Limb (tissue), 2 donors: ENCODE measurements at regions not wholly inside any gene's neighbourhood (a gene's known extent, or its start where the extent isn't known, plus 50 kb on each side); places are given as distances from the start of the nearest gene placed in this dataset.

Source experiments
- DNase-seq, 2 donors: peaks; one replicate each; pipeline ENCODE4 v3.0.0-alpha.2; 2016; ENCODE audit errors: extremely low spot score in 2 of 2

DNA sequence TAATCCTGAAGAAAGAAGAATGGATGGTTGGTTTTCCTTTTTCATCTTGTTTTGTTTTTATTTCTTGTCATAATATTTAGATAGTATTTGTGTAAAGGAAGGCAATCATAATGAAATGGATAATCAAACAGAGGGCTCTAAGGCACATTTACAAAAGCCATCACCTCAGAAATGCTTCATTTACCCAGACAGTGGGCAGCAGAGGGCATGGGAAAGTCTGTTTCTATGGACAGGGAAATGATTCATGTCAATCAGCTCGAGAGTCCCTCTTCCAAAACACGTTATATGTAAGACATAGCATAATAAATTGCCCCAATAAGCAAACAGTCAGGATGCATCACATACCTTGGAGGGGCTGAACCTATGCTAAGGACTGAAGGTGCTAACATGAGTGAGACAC, 426.1 kb downstream of the PLPP3 start:
- no peak for DNase-seq

DNA sequence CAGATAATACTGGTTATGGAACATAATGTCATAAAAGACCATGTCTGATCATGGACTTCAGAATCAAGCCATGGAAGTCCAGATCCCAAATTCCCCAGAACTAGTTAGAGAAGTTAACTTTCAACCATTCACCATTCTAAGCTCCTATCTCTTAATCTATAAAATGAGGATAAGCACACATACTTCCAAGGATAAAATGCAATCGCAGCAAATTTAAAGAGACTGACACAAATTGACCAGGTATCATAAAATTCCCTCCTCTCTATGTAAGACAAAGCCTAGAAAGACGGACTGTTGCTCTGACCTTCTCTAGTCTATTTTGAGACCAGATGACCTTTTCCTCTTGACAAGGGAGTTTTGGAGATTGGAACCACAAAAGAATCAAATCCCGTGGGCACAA, 426.7 kb downstream of the PLPP3 start:
- no peak for DNase-seq

DNA sequence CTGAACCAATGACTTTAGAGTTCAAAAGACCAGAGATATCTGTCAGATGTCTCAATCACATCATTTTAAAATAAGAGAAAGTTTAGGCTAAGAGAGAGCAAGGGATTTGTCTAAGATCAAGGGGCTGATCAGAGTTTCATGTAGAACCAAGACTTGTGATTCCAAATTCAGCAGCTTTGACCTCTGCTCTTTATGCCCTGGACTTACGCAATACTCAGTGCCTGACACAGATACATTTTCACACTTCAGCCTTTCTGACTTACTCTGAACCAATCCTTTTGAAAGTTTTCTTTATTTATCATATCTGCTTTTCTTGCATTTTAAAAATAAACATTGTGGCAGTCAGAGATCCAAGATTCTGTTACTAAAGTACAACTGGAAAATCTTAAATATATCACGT, 428.0 kb downstream of the PLPP3 start:
- no peak for DNase-seq

DNA sequence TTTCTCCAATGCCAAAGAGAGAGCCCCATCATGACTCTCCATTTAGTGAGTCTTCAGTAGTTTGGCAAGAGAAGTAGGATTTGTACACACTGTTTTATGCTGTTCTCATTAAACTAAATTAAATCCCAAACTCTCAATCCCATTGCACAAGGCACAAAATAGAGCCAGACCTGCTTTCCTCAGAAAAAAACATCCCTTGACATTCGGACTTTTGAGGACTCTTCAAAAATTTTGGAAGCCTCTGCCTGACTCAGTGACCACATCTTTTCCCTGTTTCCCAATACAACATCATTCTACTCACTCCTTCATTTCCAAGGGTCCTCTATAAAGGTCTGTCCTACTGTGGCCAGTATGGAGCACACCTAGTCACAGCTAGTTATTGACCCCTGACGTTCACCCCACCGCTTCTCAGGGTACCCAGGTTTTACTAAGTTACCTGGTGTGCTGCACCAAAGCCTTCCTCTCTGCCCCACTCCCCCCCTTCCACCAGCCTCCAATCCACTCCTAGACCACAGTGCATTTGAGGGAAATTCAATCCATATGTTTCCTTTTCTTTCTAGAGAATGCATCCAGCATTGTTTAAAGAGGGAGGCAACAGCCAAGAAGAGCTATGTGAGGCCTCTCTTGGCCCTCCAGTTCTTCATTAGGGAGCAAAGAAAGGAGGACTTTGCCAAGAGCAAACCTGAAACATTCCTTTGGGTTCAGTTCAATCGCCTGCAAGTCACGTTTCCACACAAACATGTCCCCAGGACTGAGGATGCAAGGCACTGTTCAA, 428.7 kb downstream of the PLPP3 start:
- no peak for DNase-seq

DNA sequence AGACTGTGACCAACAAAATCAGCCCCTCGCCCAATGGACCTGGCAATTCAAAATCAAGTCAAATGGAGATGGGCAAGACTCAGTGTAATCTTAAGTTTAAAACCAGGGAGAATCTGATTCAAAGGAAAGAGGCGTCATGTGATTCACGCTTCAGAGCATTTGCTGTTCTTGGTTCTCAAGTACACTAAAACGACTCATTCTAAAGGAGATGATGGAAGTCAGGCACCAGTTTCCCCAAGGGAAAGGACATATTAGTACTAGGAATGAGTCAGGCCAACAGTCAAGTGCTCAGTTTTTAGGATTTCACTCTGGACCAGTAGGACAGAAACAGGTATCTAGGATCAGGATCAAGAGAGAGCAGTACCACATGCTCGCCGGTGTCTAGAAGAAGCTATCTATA, 429.6 kb downstream of the PLPP3 start:
- no peak for DNase-seq

DNA sequence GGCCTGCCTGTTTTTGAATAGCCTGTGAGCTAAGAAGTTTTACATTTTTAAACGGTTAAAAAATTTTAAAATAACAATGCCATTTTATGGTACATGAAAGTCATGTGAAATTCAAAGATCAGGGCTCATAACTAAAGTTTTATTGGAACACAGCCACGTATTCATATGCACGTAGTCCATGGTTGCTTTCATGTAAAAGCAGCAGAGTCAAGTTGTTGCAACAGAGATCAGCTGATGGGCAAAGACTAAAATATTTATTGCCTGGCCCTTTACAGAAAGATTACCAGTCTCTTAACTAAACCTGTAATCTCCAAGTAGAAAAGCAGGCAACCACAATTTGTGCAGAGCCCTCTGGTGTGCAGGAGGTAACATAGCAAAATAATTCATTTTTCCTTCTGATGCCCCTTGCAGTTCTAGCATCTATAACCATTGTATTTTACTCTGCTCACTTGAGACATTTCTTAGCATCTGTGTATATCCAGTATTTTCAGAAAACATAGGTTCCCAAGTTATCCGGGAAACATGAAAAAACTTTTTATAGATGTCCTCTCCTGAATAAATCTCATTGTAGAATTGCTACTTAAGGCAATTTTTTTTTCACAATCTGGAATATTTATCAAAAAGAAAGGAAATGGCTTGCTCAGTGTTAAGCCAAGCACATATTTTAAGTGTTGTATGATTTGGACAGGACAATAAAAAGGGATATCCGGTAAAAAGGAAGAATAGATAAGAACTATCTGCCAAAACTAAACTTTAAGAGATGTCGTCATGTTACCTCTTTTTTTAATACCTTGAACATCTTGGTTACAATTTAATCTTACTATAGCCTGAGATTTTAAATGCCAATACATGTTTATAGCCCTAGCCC, 430.8 kb downstream of the PLPP3 start:
- no peak for DNase-seq

DNA sequence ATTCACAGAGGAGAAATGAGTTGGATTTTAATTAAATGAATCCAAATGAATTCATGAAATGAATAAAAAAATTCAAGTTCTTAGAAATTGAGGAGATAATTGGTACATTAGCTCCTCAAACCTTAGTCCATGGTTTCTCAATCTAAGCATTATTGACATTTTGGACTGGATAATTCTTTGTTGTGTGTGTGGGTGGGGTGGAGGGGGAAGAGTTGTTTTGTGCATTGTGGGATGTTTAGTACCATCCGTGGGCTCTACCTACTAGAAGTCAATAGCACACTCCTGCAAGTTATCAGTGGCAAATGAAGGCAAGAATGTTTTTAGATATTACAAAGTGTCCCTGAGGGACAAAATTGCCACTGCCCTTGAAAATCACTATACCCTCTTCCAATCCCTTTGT, 431.9 kb downstream of the PLPP3 start:
- no peak for DNase-seq

DNA sequence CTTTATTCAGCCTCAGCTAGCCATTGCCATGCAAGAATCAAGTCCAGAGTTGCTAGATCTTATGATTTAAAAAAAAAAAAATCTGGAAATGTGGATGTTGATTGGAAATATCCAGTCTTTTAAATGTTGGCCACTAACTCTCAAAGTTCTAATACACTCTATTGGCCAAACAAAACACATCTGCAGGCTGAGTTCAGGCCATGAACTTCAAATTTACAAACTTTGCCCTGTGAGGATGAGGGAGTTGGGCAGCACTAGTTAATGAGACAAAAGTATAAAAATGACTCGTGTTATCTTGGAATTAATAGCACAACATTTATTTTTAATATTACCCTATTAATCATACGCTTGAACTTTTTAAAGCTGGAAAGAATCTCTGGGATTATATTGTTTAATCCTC, 432.3 kb downstream of the PLPP3 start:
- DNase-seq: no peak

DNA sequence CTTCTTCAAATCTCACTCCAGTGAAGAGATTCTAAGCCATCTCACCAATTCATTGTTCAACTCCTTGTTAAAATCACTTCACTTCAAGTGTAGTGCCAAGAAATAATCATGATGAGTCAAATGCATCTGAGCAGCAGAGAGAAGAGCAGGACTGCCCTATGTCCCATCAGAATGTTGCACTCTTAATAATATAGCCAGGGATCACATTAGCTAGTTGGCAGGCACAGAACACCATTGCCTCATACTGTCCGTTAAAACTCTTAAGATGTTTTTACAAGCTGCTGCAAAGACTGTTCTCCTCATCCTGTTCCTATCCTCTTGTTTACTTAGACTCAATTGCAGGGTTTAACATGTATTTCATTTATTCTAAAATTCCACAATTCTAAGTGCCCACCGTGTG, 432.9 kb downstream of the PLPP3 start:
- DNase-seq: no peak

DNA sequence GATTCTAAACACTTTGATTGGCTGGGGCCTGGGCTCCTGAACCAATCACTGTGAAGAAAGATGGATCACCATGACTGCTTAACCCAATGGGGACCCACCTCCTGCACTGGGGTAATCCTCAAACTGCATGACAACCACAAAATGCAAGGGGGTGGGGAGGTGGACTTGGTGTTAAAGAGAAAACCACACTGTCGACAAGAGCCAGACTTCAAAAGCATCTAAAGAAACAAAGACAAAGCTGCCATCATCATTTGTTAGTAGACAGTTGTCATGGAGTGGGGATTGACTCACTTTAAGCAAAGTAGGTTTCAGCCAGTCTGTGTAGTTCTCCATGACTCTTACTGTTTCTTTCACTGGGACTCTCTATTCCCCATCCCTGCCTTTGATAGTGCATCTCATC, 433.8 kb downstream of the PLPP3 start:
- DNase-seq: no peak

DNA sequence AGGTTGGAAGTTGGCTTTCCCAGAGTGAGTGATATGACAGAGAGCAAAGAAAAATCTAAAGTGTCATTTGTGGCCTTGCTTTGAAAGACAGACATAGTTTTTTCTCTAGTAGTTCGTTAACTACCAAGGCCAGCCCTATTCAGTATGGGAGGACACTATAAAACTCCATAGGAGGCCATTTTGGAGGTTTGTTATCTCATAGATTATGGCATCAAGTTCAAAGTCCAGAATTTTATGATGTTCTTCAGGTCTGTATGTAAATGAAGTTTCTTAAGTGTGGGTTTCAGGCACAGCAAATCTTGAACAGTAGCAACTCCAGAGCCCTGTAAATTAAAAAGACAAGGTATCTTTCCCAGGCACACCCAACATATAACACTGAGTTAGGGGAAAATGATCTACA, 437.1 kb downstream of the PLPP3 start:
- DNase-seq: no peak

DNA sequence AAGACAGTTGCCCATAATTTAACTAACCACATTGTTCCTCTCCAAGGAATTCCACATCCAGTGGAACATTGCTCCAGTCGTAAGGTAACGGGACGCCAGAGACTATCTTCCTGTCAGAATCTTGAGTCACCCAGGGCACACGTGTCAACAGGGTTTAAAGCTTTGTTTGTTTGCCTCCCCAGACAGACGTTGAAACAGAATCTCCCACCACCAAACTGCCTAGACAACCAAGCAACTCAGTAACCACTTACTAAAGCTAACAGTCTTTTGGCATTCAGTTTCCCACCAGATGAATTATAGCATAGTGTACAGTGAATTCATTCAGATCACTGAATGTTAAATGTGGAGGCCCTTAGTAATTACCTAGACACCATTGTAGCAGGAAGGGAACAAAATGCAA, 439.5 kb downstream of the PLPP3 start:
- no peak for DNase-seq

DNA sequence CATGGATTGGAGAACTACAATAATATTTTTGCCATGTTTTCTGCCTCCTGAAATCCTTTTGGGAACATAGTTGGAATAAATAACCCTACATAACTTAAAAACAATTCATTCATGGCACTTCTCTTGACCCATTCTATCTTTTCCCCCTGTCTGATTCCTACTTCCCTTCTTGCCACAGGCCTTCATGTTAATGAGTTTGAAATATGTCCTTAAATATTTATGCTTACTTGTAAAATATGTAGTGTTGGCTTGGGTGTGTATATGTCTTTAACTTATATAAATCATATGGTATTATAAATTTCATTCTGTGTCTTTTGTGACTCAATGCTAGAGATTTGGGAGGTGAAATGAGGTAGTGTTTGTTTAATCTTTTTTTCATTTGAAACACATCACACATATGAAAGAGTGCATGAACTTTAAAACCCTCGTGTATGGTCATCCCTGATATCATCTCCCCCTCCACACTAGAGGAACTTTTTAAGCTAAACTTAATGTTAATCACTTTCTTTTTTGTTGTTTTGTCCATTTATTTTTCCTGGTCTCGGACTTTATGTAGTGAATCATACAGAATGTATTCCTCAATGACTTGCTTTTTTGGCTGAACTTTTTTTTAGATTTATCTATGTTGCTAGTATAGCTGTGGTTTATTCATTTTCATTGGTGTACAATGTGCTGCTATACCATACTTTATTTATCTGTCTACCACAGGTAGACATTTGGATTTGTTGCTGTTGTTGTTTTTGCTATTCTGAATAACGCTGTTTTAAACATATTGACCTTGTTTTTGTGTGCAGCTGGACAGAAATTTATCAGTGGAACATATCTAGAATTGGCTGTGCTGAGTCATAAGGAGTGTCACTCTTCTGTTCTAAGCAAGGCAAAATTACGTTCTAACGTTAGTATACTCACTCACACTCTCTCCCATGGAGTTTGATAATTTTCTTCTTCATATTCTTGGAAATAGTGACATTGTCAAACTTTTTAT, 441.6 kb downstream of the PLPP3 start:
- no peak for DNase-seq

DNA sequence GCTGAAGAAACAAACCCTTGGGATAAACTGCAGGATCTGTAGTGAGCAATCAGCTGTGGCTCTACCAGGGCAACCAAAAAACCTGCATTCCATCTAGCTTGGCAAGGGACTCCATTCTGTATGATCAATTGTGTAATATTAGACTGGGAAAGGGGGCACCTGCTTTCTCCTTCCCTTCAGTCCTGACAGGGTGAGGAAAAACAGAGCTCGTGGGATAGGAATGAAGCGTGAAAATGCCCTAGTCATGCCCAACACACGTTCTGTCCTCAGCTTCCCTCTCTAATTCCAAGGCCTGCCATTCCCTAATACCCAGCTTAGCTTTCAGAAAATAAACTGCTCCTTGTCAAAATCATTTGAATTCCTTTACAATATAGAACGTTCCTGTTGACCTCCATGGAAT, 442.3 kb downstream of the PLPP3 start:
- DNase-seq: no peak

DNA sequence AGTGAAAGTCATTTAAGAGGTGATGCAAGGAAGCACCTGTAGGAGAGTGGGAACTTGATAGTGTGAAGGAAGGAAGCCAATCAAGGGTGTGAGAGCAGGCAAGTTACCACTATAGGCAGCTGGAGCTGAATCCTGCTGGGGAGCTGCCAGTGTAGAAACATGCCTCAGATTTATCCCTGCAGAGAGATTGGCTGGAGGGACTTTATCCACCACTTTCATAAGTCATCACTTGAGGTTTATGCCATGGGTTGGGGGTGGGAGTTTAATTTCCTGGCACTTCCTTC, 443.6 kb downstream of the PLPP3 start:
- DNase-seq: no peak

DNA sequence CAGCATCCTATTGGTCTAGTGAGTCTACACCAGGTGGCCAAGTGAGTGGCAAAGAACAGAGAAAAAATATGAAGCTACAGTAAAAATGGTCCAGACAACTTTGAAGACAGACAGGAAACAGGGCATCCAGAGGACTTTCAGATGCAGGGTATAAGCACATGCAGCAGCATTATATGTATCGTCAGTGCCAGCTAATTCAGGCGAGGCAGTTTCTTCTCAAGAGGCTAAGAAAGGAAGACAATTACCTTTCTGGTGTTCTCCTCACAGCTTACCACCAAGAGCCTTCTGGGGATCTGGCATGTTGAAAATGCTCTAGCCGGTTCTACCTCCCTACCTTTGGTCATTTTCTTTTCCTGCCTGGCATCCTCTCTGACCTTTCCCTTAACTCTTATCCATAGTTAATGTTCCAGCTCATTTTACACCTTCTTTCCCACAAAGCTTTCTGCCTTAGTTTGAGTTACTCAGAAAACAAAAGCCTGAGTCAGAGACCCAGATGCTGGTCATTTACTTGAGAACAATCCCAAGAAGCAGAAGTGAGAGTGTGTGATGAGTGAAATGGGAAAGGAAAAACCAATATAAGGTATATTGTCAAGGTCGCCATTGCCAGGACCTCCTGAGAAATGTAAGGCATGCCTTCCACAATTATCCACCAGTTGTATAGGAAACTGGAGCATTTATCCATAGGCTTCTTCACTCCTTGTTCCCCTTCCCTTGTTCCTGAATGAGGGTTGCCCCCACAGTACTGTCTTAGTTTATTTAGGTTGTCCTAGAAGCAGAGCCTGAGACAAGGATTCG, 444.1 kb downstream of the PLPP3 start:
- DNase-seq: no peak

DNA sequence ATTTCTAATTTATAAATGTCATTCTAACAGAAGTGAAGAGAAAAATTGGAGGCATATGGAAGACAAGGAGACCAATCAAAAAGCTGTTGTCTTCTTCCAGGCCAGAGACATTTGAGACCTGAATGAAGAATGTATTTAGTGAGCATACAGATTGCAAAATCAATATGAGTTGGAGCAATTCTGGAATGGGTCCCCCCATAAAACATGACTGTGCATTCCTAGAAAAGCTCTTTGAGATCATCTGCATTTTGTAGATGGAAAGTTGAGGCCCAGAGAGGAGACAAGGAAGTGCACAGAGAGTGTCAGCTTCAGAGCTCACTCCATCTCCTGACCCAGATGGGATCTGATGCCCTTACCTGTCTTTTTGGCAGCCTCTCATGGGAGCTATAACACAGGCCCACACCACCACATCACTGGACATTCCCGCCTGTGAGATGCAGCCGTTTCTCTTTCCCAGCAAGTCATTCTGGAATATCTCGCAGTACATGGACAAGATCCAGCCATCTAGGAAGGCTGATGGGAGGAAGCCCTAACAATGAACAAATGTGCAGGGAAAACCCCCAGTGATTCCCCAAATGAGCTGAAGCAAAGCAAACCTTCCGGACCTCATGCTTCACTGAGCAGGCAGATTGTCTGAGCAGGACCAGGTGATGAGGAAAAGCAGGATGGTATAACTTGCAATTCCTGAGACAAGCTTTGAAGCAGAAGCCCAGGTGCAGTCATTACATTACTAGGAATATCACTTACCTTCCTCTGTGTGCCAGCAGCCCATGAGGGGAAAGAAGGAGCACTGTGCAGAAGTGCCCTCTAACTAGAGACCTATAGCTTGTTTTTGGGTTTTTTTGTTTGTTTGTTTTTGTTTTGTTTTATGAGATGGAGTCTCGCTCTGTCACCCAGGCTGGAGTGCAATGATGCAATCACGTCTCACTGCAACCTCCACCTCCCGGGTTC, 445.6 kb downstream of the PLPP3 start:
- DNase-seq: no peak

DNA sequence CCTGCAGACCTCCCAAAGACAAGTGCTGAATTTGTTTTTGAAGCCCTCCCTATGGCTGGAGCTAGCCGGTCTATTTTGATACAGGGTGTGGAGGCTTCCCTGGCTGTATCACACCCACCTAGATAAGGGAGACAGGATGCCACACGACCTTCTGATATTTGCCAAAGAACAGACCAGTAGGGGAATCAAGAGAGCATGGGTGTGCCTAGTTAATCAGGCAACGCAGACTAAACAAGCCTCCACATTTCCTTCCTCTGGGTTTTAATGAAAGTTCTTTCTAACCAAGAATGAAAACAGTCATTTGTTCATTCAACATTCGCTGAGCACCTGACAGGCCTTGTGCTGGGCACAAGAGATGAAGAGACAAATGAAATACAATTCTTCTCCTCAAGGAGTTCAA, 446.8 kb downstream of the PLPP3 start:
- no peak for DNase-seq

DNA sequence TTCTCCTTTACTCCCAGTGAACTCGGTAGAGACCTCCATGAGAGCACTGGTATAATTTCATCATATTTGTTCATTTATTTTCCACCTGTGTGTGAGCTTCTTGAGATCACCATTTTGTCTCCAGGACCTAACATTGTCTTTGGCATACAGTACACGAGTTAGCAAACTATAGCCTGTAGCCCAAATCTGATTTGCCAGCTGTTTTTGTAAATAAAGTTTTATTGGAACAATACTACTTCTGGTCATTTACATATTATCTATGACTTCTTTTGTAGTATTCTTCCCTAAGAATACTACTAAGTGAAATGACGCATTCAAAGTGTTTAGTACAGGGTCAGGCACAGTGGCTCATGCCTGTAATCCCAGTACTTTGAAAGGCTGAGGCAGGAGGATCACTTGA, 449.5 kb downstream of the PLPP3 start:
- no peak for DNase-seq

DNA sequence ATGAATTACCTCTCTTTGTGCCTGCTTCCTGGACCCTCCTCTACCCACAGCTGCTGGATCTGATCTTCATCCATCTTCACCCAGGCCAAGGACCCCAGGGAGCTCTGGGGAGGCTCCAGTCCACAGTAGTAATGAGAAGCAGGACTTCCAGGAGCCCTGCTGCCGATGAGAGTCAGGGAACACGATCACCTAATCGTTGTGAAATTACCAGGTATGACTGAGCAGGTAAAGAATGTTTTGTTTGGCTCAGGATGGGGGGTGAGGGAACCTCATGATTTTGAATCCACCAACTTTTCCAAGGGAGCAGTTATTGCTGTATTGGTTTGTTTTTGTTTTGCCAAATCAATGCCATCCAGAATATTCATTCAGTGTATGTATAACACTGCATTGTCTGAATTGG, 454.0 kb downstream of the PLPP3 start:
- no peak for DNase-seq
